Neural cell (in vitro differentiated cells): ENCODE measurements at regions not wholly inside any gene's neighbourhood (a gene's known extent, or its start where the extent isn't known, plus 50 kb on each side); places are given as distances from the start of the nearest gene placed in this dataset.

Source experiments
- H2AFZ ChIP-seq: fragments of 200-600, 300-800 bp; sonication (generic), shearing (Covaris generic); 2 replicates; pipeline ENCODE4 v1.6.0; 2014; ENCODE audit warnings: low read depth, mild to moderate bottlenecking, antibody characterized with exemption, low read length, moderate library complexity
- H3F3A ChIP-seq: fragments of 200-600 bp; shearing (Covaris generic); 2 replicates; pipeline ENCODE4 v1.6.1; 2016; ENCODE audit warnings: mild to moderate bottlenecking, moderate library complexity, mixed read lengths, antibody characterized with exemption, low read length; ENCODE audit not compliant: insufficient read depth, poor library complexity, severe bottlenecking
- H3K27ac ChIP-seq: fragments of 200-600, 300-800 bp; sonication (generic), shearing (Covaris generic); 2 replicates; pipeline ENCODE4 v1.5.1; 2014; ENCODE audit warnings: mild to moderate bottlenecking, low read length, moderate library complexity
- H3K27me3 ChIP-seq: fragments of 300-800, 200-600 bp; sonication (generic), shearing (Covaris generic); 2 replicates; pipeline ENCODE4 v1.6.0; 2014; ENCODE audit warnings: mild to moderate bottlenecking, low read depth, low read length, moderate library complexity; ENCODE audit not compliant: insufficient read depth
- H3K36me3 ChIP-seq: fragments of 300-800, 200-600 bp; sonication (generic), shearing (Covaris generic); 2 replicates; pipeline ENCODE4 v1.5.1; 2014; ENCODE audit warnings: mild to moderate bottlenecking, antibody characterized with exemption, low read length, moderate library complexity; ENCODE audit not compliant: insufficient read depth
- H3K4me2 ChIP-seq: fragments of 300-800, 200-600 bp; sonication (generic), shearing (Covaris generic); 2 replicates; pipeline ENCODE4 v1.6.0; 2014; ENCODE audit warnings: mild to moderate bottlenecking, low read length
- H3K4me3 ChIP-seq: fragments of 300-800, 200-600 bp; sonication (generic), shearing (Covaris generic); 2 replicates; pipeline ENCODE4 v1.5.1; 2014; ENCODE audit warnings: mild to moderate bottlenecking, low read length, moderate library complexity
- H3K79me2 ChIP-seq: fragments of 200-600 bp; shearing (Covaris generic); replicated peaks from 2 replicates; pipeline ENCODE4 v1.6.0; 2014; ENCODE audit warnings: mild to moderate bottlenecking, low read length, moderate library complexity; ENCODE audit not compliant: insufficient read depth
- H3K9ac ChIP-seq: fragments of 300-800, 200-600 bp; sonication (generic), shearing (Covaris generic); 2 replicates; pipeline ENCODE4 v1.6.1; 2016; ENCODE audit warnings: mild to moderate bottlenecking, low read length, mixed read lengths
- H3K9me2 ChIP-seq: fragments of 200-600 bp; shearing (Covaris generic); 2 replicates; pipeline ENCODE4 v1.6.1; 2016; ENCODE audit warnings: mild to moderate bottlenecking, low read length, mixed read lengths; ENCODE audit not compliant: insufficient read depth
- H3K9me3 ChIP-seq: fragments of 200-600, 300-800 bp; sonication (generic), shearing (Covaris generic); 2 replicates; pipeline ENCODE4 v1.6.1; 2016; ENCODE audit warnings: mild to moderate bottlenecking, mixed run types, low read length, moderate library complexity, mixed read lengths
- H4K20me1 ChIP-seq: fragments of 200-600 bp; shearing (Covaris generic); 2 replicates; pipeline ENCODE4 v1.6.1; 2016; ENCODE audit warnings: mild to moderate bottlenecking, mixed run types; ENCODE audit not compliant: insufficient read depth
- CTCF ChIP-seq: fragments of 450-650 bp; IDR thresholded peaks from 2 replicates; pipeline ENCODE4 v1.5.1; 2014; ENCODE audit warnings: antibody characterized with exemption, mild to moderate bottlenecking, moderate library complexity; ENCODE audit not compliant: poor library complexity, severe bottlenecking
- EP300 ChIP-seq: fragments of 450-650 bp; conservative IDR thresholded peaks from 2 replicates; pipeline ENCODE4 v1.6.1; 2014; ENCODE audit warnings: antibody characterized with exemption, mild to moderate bottlenecking, moderate library complexity; ENCODE audit not compliant: poor library complexity, severe bottlenecking
- EZH2 ChIP-seq: fragments of 200-600, 300-800 bp; shearing (Covaris generic), sonication (generic); IDR thresholded peaks from 2 replicates; pipeline ENCODE4 v1.6.1; 2014; ENCODE audit warnings: antibody characterized with exemption, low read length, borderline replicate concordance, mild to moderate bottlenecking; ENCODE audit not compliant: insufficient read depth, poor library complexity, severe bottlenecking
- MXI1 ChIP-seq: fragments of 450-650 bp; conservative IDR thresholded peaks from 2 replicates; pipeline ENCODE4 v1.6.1; 2014; ENCODE audit warnings: antibody characterized with exemption, mild to moderate bottlenecking; ENCODE audit not compliant: poor library complexity, severe bottlenecking
- POLR2AphosphoS5 ChIP-seq: IDR thresholded peaks from 2 replicates; pipeline ENCODE4 v1.6.1; 2012
- RAD21 ChIP-seq: fragments of 450-650 bp; conservative IDR thresholded peaks from 2 replicates; pipeline ENCODE4 v1.6.1; 2014; ENCODE audit warnings: antibody characterized with exemption, mild to moderate bottlenecking, moderate library complexity
- SMC3 ChIP-seq: fragments of 450-650 bp; conservative IDR thresholded peaks from 2 replicates; pipeline ENCODE4 v1.6.1; 2014; ENCODE audit warnings: antibody characterized with exemption, mild to moderate bottlenecking, moderate library complexity; ENCODE audit not compliant: poor library complexity
- TAF1 ChIP-seq: IDR thresholded peaks from 2 replicates; pipeline ENCODE4 v1.6.1; 2012; ENCODE audit warnings: low read depth
- TF ChIP-seq, protein P1 (sequence below): IDR thresholded peaks from 2 replicates; pipeline ENCODE4 v1.6.1; 2012; ENCODE audit warnings: borderline replicate concordance

DNA sequence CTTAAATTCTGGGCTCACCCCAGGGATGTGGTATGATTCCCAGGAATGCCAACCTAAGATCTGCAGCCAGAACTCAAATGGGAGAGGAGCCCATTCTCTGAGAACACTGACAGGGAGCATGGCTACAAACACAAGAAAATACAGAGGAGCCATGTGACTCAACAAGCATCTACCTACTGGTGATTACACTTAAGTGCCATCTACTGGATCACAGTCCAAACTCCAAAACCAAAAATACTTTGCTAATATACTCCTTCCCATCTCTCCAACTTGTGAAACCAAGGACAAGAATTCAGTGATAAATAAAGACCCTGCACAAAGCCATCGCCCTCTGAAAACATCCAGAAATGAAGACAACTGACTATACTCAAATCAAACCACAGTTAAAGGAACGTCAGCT, 116.9 kb downstream of the NR4A2 start:
- TF ChIP-seq RAD21, result no peak
- TF ChIP-seq EP300, result no peak
- TF ChIP-seq MXI1, result no peak
- TF ChIP-seq CTCF, result no peak
- TF ChIP-seq POLR2AphosphoS5, result no peak
- no peak for TF ChIP-seq EZH2
- no peak for TF ChIP-seq SMC3
- TF ChIP-seq, protein P1, sequence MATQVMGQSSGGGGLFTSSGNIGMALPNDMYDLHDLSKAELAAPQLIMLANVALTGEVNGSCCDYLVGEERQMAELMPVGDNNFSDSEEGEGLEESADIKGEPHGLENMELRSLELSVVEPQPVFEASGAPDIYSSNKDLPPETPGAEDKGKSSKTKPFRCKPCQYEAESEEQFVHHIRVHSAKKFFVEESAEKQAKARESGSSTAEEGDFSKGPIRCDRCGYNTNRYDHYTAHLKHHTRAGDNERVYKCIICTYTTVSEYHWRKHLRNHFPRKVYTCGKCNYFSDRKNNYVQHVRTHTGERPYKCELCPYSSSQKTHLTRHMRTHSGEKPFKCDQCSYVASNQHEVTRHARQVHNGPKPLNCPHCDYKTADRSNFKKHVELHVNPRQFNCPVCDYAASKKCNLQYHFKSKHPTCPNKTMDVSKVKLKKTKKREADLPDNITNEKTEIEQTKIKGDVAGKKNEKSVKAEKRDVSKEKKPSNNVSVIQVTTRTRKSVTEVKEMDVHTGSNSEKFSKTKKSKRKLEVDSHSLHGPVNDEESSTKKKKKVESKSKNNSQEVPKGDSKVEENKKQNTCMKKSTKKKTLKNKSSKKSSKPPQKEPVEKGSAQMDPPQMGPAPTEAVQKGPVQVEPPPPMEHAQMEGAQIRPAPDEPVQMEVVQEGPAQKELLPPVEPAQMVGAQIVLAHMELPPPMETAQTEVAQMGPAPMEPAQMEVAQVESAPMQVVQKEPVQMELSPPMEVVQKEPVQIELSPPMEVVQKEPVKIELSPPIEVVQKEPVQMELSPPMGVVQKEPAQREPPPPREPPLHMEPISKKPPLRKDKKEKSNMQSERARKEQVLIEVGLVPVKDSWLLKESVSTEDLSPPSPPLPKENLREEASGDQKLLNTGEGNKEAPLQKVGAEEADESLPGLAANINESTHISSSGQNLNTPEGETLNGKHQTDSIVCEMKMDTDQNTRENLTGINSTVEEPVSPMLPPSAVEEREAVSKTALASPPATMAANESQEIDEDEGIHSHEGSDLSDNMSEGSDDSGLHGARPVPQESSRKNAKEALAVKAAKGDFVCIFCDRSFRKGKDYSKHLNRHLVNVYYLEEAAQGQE, result no peak
- no peak for TF ChIP-seq TAF1
- Histone ChIP-seq H4K20me1 (no peaks in the 10 kb centered on the region), H3K27me3 (no peaks in the 10 kb centered on the region), H3K4me3 (no peak overlapping the region), H2AFZ (no peak overlapping the region), H3K9me2 (no peaks in the 10 kb centered on the region), H3K9me3 (no peaks in the 10 kb centered on the region), H3F3A (no peaks in the 10 kb centered on the region), H3K9ac (no peak overlapping the region), H3K4me2 (no peak overlapping the region), H3K79me2 (no peaks in the 10 kb centered on the region), H3K36me3 (no peaks in the 10 kb centered on the region), H3K27ac (no peak overlapping the region)

DNA sequence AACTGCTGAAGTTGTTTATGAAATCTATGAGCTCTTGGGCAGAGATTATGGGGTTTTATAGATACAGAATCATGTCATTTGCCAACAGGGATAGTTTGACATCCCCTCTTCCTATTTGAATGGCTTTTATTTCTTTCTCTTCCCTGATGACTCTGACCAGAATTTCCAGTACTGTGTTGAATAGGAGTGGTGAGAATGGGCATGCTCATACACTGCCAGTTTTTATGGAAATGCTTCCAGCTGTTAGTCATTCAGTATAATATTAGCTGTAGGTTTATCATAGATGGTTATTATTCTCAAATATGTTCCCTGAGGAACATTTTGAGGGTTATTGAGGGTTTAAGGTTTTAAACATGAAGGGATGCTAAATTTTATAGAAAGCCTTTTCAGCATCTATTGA, 121.2 kb downstream of the NR4A2 start:
- no peaks in the 10 kb centered on the region for H3K79me2 ChIP-seq
- H4K20me1 ChIP-seq, result no peaks in the 10 kb centered on the region
- no peak overlapping the region for H3K9ac ChIP-seq
- no peak overlapping the region for H3K4me3 ChIP-seq
- H3K36me3 ChIP-seq, result no peaks in the 10 kb centered on the region
- TF ChIP-seq POLR2AphosphoS5, result no peak
- TF ChIP-seq SMC3, result no peak
- TF ChIP-seq TAF1, result no peak
- TF ChIP-seq, protein P1, result no peak
- no peak for TF ChIP-seq EP300
- TF ChIP-seq RAD21, result no peak
- no peak for TF ChIP-seq MXI1
- no peak for TF ChIP-seq CTCF
- TF ChIP-seq EZH2, result no peak
- no peaks in the 10 kb centered on the region for H3K27me3 ChIP-seq
- no peak overlapping the region for H3K27ac ChIP-seq
- no peak overlapping the region for H2AFZ ChIP-seq
- no peak overlapping the region for H3K4me2 ChIP-seq
- H3K9me2 ChIP-seq, result no peaks in the 10 kb centered on the region
- H3K9me3 ChIP-seq, result no peaks in the 10 kb centered on the region
- H3F3A ChIP-seq, result no peaks in the 10 kb centered on the region
